Sciatic nerve (tissue), 2 donors: ENCODE measurements at regions not wholly inside any gene's neighbourhood (a gene's known extent, or its start where the extent isn't known, plus 50 kb on each side); places are given as distances from the start of the nearest gene placed in this dataset.
"Not testable (repeated sequence)": the region's sequence is repeated elsewhere in the genome, so short reads cannot be mapped to it uniquely, and the experiment has no call there.

Experiments
- ATAC-seq: fragments of 200-7000 bp; cut with Tn5 transposase; one replicate; pipeline ENCODE4 v1.9.1; 2020; ENCODE audit warnings: mild to moderate bottlenecking, moderate library complexity
- DNase-seq: peaks from one replicate; pipeline ENCODE4 v3.0.0-alpha.2; 2020; ENCODE audit warnings: low spot score
- intact Hi-C: fragments of 100-400 bp; cut with DNase I; formaldehyde crosslinking; loops from one replicate; pipeline ENCODE4 v1.14.2; 2022
- donor health status: DM: no; HTN: no; CAD: no.
- donor health status: DM: no; HTN: no; CAD: no.

GRCh38 chr2:172248381-172248780, 145.7 kb upstream of the DLX2 start:
- ATAC-seq, result no peak
- intact Hi-C loops, result no loop called here
- no peak for DNase-seq

GRCh38 chr2:172248785-172249187, 146.1 kb upstream of the DLX2 start:
- ATAC-seq (no peak), DNase-seq (no peak)
- intact Hi-C loops, result no loop called here

GRCh38 chr2:172249334-172249733, 146.6 kb upstream of the DLX2 start:
- intact Hi-C loops, result no loop called here
- DNase-seq (no peak), ATAC-seq (no peak)

- intact Hi-C loops, result no loop called here
- no peak for ATAC-seq
These were observed 147.3 kb upstream of the DLX2 start for GRCh38 chr2:172249986-172250385.

GRCh38 chr2:172251231-172251630, 148.5 kb upstream of the DLX2 start:
- intact Hi-C loops, result no loop called here
- no peak for DNase-seq
- ATAC-seq, result no peak

More at GRCh38 chr2:172249986-172250385, 147.3 kb upstream of the DLX2 start:
- no peak for DNase-seq

GRCh38 chr2:172252154-172252553, 149.5 kb upstream of the DLX2 start:
- ATAC-seq (peak; percentile 35), DNase-seq (no peak)
- intact Hi-C loops, result no loop called here

- peak; percentile 56 for ATAC-seq
- intact Hi-C loops, result no loop called here
- no peak for DNase-seq
These were observed 150.7 kb upstream of the DLX2 start for GRCh38 chr2:172253190-172254052.

GRCh38 chr2:172256886-172257285, 154.2 kb upstream of the DLX2 start:
- ATAC-seq (peak; percentile 43), DNase-seq (no peak)
- intact Hi-C loops, result no loop called here

GRCh38 chr2:172259827-172260226, 157.1 kb upstream of the DLX2 start:
- no peak for ATAC-seq
- intact Hi-C loops, result no loop called here
- DNase-seq, result no peak

GRCh38 chr2:172260336-172260735, 157.6 kb upstream of the DLX2 start:
- intact Hi-C loops, result no loop called here
- ATAC-seq (no peak), DNase-seq (no peak)

- no peak for ATAC-seq
- no peak for DNase-seq
- intact Hi-C loops, result no loop called here
These were observed 158.6 kb upstream of the DLX2 start for GRCh38 chr2:172261292-172261691.

- intact Hi-C loops, result no loop called here
- ATAC-seq, result no peak
- no peak for DNase-seq
These were observed 159.8 kb upstream of the DLX2 start for GRCh38 chr2:172262486-172262885.

GRCh38 chr2:172264820-172265219, 162.1 kb upstream of the DLX2 start:
- ATAC-seq, intact Hi-C loops, DNase-seq: not testable (repeated sequence)

GRCh38 chr2:172269507-172270244, 157.7 kb upstream of the ITGA6 start:
- intact Hi-C loops, ATAC-seq, DNase-seq: not testable (repeated sequence)

- ATAC-seq, result no peak
These were observed 156.9 kb upstream of the ITGA6 start for GRCh38 chr2:172270278-172271079.

GRCh38 chr2:172273910-172274571, 153.3 kb upstream of the ITGA6 start:
- no peak for DNase-seq

More at GRCh38 chr2:172270278-172271079, 156.9 kb upstream of the ITGA6 start:
- intact Hi-C loops, result no loop called here
- DNase-seq, result no peak

GRCh38 chr2:172275239-172275638, 152.1 kb upstream of the ITGA6 start:
- intact Hi-C loops, result no loop called here
- DNase-seq (no peak), ATAC-seq (no peak)

More at GRCh38 chr2:172273910-172274571, 153.3 kb upstream of the ITGA6 start:
- peak; percentile 91 for ATAC-seq
- intact Hi-C loops, result no loop called here

- intact Hi-C loops, result no loop called here
- ATAC-seq (no peak), DNase-seq (no peak)
These were observed 150.4 kb upstream of the ITGA6 start for GRCh38 chr2:172276961-172277360.

GRCh38 chr2:172278667-172279066, 148.7 kb upstream of the ITGA6 start:
- no peak for DNase-seq
- intact Hi-C loops, result no loop called here
- ATAC-seq, result no peak
